ENCODE measurements at regions not wholly inside any gene's neighbourhood (a gene's known extent, or its start where the extent isn't known, plus 50 kb on each side); places are given as distances from the start of the nearest gene placed in this dataset.
"Not testable (repeated sequence)": the region's sequence is repeated elsewhere in the genome, so short reads cannot be mapped to it uniquely, and the experiment has no call there.

DNA sequence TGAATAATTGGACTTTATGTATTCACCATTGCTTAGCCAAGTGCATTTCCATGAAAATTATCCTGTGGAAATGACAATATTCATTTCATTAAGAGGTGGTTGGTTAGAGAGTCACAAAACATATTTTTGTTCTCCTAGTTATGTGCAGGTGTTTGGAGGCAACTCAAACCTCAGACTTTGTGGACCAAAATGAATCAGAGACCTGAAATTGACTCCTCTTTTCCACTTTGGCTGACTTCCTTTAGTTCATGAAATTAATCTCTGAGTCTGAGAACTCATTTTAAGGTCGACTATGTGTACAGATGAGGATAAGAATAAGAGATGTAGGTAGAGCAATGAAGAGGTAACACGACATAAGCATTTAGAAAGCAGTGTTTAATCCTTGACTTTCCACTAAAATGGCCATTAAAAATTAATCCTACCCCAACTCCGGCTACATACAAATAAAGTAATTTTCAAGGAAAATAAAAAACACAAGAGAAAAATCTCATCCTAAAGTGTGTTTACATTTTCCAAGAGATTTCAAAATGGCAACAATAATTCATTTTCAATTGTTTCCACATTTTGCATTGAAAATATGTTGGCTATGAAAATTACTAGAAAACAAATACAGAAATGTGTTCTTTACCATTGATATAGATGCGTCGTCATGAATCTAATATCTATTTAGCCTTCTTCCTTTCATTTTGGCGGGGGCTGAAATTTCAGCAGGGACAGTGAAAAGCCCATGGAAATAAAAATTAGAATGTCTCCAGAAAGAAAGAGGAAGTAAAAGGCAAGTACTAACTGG is 185.4 kb upstream of the CSNK1A1L start:
- Histone ChIP-seq H3K9me3 (no peaks in the 10 kb centered on the region), H3K27me3 (no peaks in the 10 kb centered on the region), H3K4me3 (no peak overlapping the region), H3K36me3 (no peaks in the 10 kb centered on the region), H3K27ac (no peak overlapping the region), H3K4me1 (no peaks in the 10 kb centered on the region)
- DNase-seq (ENCODE audit: low spot score in 2 of 2) = no peak
- TF ChIP-seq, protein P1, sequence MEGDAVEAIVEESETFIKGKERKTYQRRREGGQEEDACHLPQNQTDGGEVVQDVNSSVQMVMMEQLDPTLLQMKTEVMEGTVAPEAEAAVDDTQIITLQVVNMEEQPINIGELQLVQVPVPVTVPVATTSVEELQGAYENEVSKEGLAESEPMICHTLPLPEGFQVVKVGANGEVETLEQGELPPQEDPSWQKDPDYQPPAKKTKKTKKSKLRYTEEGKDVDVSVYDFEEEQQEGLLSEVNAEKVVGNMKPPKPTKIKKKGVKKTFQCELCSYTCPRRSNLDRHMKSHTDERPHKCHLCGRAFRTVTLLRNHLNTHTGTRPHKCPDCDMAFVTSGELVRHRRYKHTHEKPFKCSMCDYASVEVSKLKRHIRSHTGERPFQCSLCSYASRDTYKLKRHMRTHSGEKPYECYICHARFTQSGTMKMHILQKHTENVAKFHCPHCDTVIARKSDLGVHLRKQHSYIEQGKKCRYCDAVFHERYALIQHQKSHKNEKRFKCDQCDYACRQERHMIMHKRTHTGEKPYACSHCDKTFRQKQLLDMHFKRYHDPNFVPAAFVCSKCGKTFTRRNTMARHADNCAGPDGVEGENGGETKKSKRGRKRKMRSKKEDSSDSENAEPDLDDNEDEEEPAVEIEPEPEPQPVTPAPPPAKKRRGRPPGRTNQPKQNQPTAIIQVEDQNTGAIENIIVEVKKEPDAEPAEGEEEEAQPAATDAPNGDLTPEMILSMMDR (IDR thresholded peaks at IDR 0.05) = no peak
- intact Hi-C loops (cut with DNase I) = no loop called here

DNA sequence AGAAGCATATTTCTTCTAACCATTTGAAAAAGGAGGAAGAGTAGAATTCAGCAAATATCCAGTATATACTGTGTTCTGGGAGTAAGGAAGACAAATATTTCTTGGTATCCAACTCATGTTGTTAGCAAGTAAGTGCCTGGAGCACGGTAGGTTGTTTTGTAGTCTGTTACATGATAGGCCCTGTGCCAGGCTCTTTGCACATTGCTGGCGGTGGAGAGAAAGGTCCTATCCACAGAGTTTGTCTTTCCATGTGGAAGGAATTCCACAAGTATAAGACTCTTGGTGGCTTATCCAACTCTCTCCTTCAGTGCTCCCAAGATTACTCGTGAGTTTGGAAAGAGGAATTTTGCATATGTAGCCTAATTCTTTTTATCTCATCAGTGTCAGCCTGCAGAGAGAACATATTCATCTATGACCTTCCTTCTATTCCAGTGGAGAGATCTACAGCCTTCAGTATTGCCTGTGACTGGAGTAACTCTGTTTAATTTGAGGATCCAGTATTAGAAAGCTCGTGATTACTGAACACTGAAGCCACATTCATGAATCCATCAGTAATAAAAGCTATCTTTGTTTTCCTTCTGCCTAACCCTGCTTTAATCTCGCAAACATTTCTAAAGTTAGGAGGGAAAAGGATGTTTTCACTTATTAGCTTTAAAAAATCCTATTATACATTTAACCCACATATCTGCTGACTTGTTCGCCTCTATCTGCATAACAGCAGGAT is 183.9 kb upstream of the CSNK1A1L start:
- no peaks in the 10 kb centered on the region for H3K4me1 ChIP-seq
- intact Hi-C loops (cut with DNase I) = no loop called here
- H3K27me3 ChIP-seq = no peaks in the 10 kb centered on the region
- H3K4me3 ChIP-seq = no peak overlapping the region
- DNase-seq (ENCODE audit: low spot score in 2 of 2) = no peak
- H3K27ac ChIP-seq = no peak overlapping the region
- TF ChIP-seq, protein P1 (IDR thresholded peaks at IDR 0.05) = no peak
- H3K9me3 ChIP-seq = no peaks in the 10 kb centered on the region
- H3K36me3 ChIP-seq = no peaks in the 10 kb centered on the region

DNA sequence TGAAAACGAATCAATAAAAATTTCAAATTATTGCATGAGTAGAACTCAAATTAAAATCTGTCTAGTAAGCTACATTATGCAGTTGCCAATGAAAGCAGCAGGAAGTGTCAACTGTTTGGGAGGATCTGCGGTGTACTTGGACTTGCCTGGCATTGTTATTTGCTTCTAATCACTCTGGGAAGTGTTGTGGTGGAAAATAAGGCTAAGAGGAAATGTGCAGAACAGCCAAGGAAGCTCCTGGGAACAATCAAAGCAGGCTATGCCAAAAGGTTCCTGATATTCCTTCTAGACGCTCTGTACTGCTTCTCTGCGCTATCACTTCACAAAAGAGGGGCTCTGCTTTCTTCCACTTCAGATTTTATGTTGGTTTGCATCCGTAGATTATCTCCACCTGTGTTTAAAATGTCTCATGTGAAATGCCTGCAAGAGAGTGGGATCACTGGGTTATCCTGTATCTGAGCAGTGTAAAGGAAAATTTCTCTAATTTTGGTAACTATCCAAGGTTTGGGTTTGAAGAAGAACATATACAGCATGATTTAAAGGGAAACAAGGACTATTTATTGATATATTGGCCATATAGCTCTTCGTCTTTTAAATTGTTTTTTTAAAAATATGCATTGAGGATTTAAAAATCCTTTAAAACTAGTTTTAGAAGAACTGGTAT is 182.7 kb upstream of the CSNK1A1L start:
- Histone ChIP-seq H3K4me3 (no peak overlapping the region), H3K4me1 (no peaks in the 10 kb centered on the region), H3K27ac (no peak overlapping the region), H3K27me3 (no peaks in the 10 kb centered on the region), H3K9me3 (no peaks in the 10 kb centered on the region), H3K36me3 (no peaks in the 10 kb centered on the region)
- DNase-seq (ENCODE audit: low spot score in 2 of 2) = no peak
- TF ChIP-seq, protein P1 (IDR thresholded peaks at IDR 0.05) = no peak
- intact Hi-C loops (cut with DNase I) = no loop called here

DNA sequence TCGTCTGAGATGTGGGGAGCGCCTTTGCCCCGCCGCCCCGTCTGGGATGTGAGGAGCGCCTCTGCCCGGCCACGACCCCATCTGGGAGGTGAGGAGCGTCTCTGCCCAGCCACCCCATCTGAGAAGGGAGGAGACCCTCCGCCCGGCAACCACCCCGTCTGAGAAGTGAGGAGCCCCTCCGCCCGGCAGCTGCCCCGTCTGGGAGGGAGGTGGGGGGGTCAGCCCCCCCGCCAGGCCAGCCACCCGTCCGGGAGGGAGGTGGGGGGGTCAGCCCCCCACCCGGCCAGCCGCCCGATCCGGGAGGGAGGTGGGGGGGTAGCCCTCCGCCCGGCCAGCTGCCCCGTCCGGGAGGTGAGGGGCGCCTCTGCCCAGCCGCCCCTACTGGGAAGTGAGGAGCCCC is 174.8 kb upstream of the CSNK1A1L start:
- H3K4me3 ChIP-seq; intact Hi-C loops (cut with DNase I); H3K27ac ChIP-seq; H3K9me3 ChIP-seq; H3K36me3 ChIP-seq; H3K4me1 ChIP-seq; DNase-seq (ENCODE audit: low spot score in 2 of 2); H3K27me3 ChIP-seq: not testable (repeated sequence)

DNA sequence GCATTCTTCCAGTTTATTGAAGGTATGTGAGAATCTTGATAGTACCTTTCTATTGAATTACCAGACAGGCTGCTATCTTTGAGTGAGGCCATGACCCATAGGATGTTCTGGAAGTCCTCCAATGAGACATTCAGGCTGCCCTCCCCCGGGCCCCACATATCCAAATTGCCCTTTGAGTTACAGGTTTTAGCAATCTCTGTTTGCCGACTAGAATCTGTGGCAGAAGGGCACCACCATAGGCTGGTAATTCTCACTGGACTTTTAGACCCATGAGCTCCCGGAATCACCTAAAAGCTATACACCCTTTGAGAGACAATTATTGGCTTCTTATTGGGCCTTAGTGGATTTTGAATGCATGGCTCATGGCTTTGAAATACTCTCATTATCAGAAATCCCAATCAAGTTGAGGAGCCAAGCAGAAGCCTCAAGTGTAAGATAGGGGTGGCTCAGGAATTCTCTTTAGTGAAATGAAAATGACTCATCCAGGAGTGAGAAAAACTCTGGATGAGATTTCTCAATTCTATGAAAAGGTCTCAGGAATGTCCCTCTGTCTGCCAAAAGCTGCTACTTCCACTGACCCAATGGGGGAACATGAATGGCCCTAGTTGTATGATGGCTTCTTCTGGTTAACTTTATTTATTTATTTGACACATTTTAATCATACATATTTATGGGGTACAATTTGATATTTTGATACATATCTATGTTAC is 172.1 kb upstream of the CSNK1A1L start:
- TF ChIP-seq, protein P1 (IDR thresholded peaks at IDR 0.05) = no peak
- no peak for DNase-seq (ENCODE audit: low spot score in 2 of 2)
- no peaks in the 10 kb centered on the region for H3K36me3 ChIP-seq

More for the DNA sequence above, 172.1 kb upstream of the CSNK1A1L start:
- H3K27me3 ChIP-seq = no peaks in the 10 kb centered on the region
- no peak overlapping the region for H3K4me3 ChIP-seq
- no peaks in the 10 kb centered on the region for H3K9me3 ChIP-seq
- intact Hi-C loops (cut with DNase I) = no loop called here
- no peaks in the 10 kb centered on the region for H3K4me1 ChIP-seq
- no peak overlapping the region for H3K27ac ChIP-seq

All from ascending aorta (tissue), 2 donors.